Sigmoid colon (tissue), 6 donors: ENCODE measurements at regions not wholly inside any gene's neighbourhood (a gene's known extent, or its start where the extent isn't known, plus 50 kb on each side); places are given as distances from the start of the nearest gene placed in this dataset.

Experiments
- DNase-seq: peaks from one replicate; pipeline ENCODE4 v3.0.0-alpha.2; 2019
- H3K27ac ChIP-seq, 4 donors: fragments of 200-600 bp; sonication (generic); one replicate each; pipeline ENCODE4 v1.5.1; 2016 to 2019; ENCODE audit warnings: mild to moderate bottlenecking in 1 of 4
- H3K27me3 ChIP-seq, 3 donors: fragments of 200-600 bp; sonication (generic); one replicate each; pipeline ENCODE4 v1.5.1; 2019; ENCODE audit warnings: mild to moderate bottlenecking in 1 of 3
- H3K36me3 ChIP-seq, 4 donors: fragments of 200-600 bp; sonication (generic); one replicate each; pipeline ENCODE4 v1.5.1; 2016 to 2019
- H3K4me1 ChIP-seq, 4 donors: fragments of 200-600 bp; sonication (generic); one replicate each; pipeline ENCODE4 v1.5.1; 2017 to 2019
- H3K4me3 ChIP-seq, 4 donors: fragments of 200-600 bp; sonication (generic); one replicate each; pipeline ENCODE4 v1.5.1; 2017 to 2019; ENCODE audit warnings: mild to moderate bottlenecking in 2 of 4, moderate library complexity in 1 of 4
- H3K9me3 ChIP-seq, 4 donors: fragments of 200-600 bp in 3 of 4; sonication (generic) in 3 of 4; one replicate each; pipeline versions ENCODE4 v1.5.1 to v1.6.1; 2013 to 2019
- EP300 ChIP-seq, 4 donors: sonication (generic); formaldehyde crosslinking; IDR thresholded peaks; one replicate each; pipeline ENCODE4 v1.6.1; 2017; ENCODE audit warnings: antibody characterized with exemption in 4 of 4
- POLR2A ChIP-seq, 2 donors: fragments of 450-650 bp; IDR thresholded peaks; one replicate each; pipeline ENCODE4 v1.6.1; 2016; ENCODE audit warnings: antibody characterized with exemption in 2 of 2, mild to moderate bottlenecking in 2 of 2, moderate library complexity in 2 of 2
- POLR2AphosphoS5 ChIP-seq, 4 donors: sonication (generic); formaldehyde crosslinking; IDR thresholded peaks; one replicate each; pipeline ENCODE4 v1.6.1; 2017; ENCODE audit warnings: antibody characterized with exemption in 4 of 4
- WGBS, 2 donors: extraction: QIAGEN DNeasy Blood & Tissue Kit; methylation state at CpG; one replicate each; pipeline ENCODE4 v1.1.7; 2013; 5-methylcytosine and 5-hydroxymethylcytosine counted together
- intact Hi-C: fragments of 100-400 bp; cut with DNase I; formaldehyde crosslinking; loops from one replicate; pipeline ENCODE4 v1.15.1; 2023
- TF ChIP-seq, protein P1 (sequence below), 4 experiments: fragments of 450-650 bp in 3 of 4; fragments of 200-600 bp in 1 of 4; IDR thresholded peaks; one replicate each; pipeline ENCODE4 v1.5.1; 2016 to 2019; ENCODE audit warnings: antibody characterized with exemption in 4 of 4, mild to moderate bottlenecking in 3 of 4, moderate library complexity in 2 of 4
- donor health status: healthy with polysubstance abuse.
- donor health status: healthy.

DNA sequence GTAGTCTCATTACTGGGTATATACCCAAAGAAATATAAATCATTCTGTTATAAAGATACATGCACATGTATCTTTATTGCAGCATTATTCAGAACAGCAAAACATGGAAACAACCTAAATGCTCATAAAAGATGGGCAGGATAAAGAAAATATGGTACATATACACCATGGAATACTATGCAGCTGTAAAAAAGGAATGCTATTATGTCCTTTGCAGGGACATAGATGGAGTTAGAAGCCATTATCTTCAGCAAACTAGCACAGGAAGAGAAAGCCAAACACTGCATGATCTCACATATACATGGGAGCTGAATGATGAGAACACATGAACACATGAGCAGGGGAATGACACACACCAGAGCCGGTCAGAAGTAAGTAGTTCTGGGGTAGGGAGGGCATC lies 297.4 kb upstream of the GLI3 start:
- DNase-seq, result no peak
- intact Hi-C loops, result no loop called here
- no peaks in the 10 kb centered on the region for H3K36me3 ChIP-seq
- H3K4me1 ChIP-seq, result no peaks in the 10 kb centered on the region
- no peaks in the 10 kb centered on the region for H3K27me3 ChIP-seq
- WGBS, 2 donors, result 48 to 95% methylated on average over 1 of the region's 1 CpG
- TF ChIP-seq POLR2A (IDR thresholded peaks at IDR 0.05) (no peak), POLR2AphosphoS5 (IDR thresholded peaks at IDR 0.05) (no peak), EP300 (IDR thresholded peaks at IDR 0.05) (no peak)
- TF ChIP-seq, protein P1, sequence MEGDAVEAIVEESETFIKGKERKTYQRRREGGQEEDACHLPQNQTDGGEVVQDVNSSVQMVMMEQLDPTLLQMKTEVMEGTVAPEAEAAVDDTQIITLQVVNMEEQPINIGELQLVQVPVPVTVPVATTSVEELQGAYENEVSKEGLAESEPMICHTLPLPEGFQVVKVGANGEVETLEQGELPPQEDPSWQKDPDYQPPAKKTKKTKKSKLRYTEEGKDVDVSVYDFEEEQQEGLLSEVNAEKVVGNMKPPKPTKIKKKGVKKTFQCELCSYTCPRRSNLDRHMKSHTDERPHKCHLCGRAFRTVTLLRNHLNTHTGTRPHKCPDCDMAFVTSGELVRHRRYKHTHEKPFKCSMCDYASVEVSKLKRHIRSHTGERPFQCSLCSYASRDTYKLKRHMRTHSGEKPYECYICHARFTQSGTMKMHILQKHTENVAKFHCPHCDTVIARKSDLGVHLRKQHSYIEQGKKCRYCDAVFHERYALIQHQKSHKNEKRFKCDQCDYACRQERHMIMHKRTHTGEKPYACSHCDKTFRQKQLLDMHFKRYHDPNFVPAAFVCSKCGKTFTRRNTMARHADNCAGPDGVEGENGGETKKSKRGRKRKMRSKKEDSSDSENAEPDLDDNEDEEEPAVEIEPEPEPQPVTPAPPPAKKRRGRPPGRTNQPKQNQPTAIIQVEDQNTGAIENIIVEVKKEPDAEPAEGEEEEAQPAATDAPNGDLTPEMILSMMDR (IDR thresholded peaks at IDR 0.05), result no peak
- H3K9me3 ChIP-seq, result peaks cover 0 to 4% (median 0%) of the 10 kb centered on the region in 4 donors
- H3K27ac ChIP-seq, result no peak overlapping the region
- H3K4me3 ChIP-seq, result no peak overlapping the region

DNA sequence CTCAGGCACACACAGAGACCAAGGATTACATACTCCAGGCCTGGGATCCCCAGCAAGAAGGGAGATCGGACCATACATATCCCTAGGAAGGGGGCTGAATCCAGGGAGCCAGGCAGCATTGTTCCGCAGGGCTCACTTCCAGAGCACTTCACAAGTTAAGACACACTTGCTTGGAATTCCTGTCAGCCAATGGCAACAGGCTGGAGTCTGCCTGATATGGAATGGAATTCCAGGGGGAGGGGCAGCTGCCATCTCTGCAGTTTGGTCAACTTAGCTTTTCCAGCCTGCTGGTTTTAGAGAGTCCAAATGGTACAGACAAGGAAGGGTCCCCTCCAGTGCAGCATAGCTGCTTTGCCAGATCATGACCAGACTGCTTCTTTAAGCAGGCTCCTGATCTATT lies 290.0 kb upstream of the GLI3 start:
- Histone ChIP-seq H3K27me3 (no peaks in the 10 kb centered on the region), H3K4me3 (no peak overlapping the region), H3K36me3 (no peaks in the 10 kb centered on the region), H3K9me3 (peaks cover 0 to 4% (median 3%) of the 10 kb centered on the region in 4 donors), H3K27ac (peak overlapping the region in 2 of 4 donors; percentile 6 to 9), H3K4me1 (peaks cover 0 to 9% (median 8%) of the 10 kb centered on the region in 4 donors)
- DNase-seq, result no peak
- TF ChIP-seq POLR2AphosphoS5 (IDR thresholded peaks at IDR 0.05), result no peak
- TF ChIP-seq, protein P1 (IDR thresholded peaks at IDR 0.05), result no peak
- no peak for TF ChIP-seq EP300 (IDR thresholded peaks at IDR 0.05)
- TF ChIP-seq POLR2A (IDR thresholded peaks at IDR 0.05), result no peak
- intact Hi-C loops, result no loop called here
- 71 to 89% methylated on average over 2 of the region's 2 CpGs for WGBS, 2 donors

DNA sequence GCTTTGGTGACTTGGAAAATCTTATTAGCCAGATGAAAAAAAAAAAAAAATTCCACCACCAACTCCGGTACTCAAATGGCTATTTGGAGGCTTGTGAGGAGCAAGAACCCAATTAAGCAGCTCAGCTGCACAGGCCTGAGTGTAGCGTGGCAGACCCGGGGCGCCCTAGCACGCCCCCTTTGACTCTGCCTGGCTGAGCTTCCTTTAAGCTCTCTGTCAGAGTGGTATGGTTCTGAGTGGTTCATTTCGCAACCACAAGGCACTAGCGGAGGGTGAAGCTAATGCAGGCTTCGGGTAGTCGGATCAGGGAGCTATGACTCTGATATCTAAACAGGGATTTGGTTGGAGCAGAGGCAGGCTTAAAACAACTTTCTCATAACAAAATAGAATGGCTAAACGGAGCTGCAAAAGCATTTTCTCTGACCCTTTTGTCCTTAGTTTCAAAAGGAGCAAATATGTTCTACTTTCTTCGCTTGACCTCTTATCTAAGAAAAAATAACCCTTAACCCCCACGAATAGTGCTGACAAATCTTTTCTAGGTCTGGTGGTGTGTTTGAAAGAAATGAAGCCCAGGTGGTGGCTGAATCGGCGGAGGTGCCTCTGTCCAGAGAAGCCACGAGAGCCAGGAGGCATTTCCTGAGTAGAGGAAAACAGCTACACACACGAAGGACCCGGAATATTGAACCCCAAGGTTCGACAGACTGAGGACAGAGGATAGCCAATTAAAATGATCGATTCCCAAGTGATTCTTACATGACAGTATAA lies 285.4 kb upstream of the GLI3 start:
- intact Hi-C loops, result no loop called here
- no peak for TF ChIP-seq POLR2A (IDR thresholded peaks at IDR 0.05)
- TF ChIP-seq, protein P1 (IDR thresholded peaks at IDR 0.05), result no peak
- TF ChIP-seq POLR2AphosphoS5 (IDR thresholded peaks at IDR 0.05), result no peak
- TF ChIP-seq EP300 (IDR thresholded peaks at IDR 0.05), result no peak
- H3K27ac ChIP-seq, result peak overlapping the region in 2 of 4 donors; percentile 34 to 43
- no peak overlapping the region for H3K4me3 ChIP-seq
- peaks cover 0 to 8% (median 8%) of the 10 kb centered on the region in 4 donors for H3K4me1 ChIP-seq
- 69 to 76% methylated on average over 19 of the region's 19 CpGs for WGBS, 2 donors
- H3K9me3 ChIP-seq, result peaks cover 0 to 4% (median 1%) of the 10 kb centered on the region in 4 donors
- no peaks in the 10 kb centered on the region for H3K36me3 ChIP-seq
- no peaks in the 10 kb centered on the region for H3K27me3 ChIP-seq
- no peak for DNase-seq

DNA sequence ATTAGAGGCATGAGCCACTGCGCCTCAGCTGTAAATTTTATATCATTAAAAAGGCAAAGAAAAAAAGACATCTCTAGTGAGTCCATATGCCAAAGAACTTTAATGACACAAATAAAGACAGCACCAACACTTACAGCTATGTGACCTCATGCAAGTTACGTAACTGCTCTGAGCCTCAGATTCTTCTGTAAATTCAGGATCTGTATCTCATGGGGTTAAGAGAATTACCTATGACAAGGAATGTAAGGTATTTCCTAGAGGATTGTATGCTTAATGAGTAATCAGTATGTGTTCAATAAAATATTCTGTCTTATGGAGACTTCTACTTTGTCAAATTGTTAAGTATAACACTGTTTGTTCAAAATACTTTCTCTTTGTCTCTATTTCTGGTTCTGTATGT lies 274.0 kb upstream of the GLI3 start:
- H3K27ac ChIP-seq, result no peak overlapping the region
- H3K27me3 ChIP-seq, result no peaks in the 10 kb centered on the region
- no peaks in the 10 kb centered on the region for H3K36me3 ChIP-seq
- intact Hi-C loops, result no loop called here
- peaks cover 0 to 24% (median 16%) of the 10 kb centered on the region in 4 donors for H3K4me1 ChIP-seq
- no peaks in the 10 kb centered on the region for H3K9me3 ChIP-seq
- WGBS, 2 donors, result 90 to 92% methylated on average over 2 of the region's 2 CpGs
- no peak for DNase-seq
- no peak overlapping the region for H3K4me3 ChIP-seq
- TF ChIP-seq, protein P1 (IDR thresholded peaks at IDR 0.05), result no peak
- TF ChIP-seq EP300 (IDR thresholded peaks at IDR 0.05), result no peak
- no peak for TF ChIP-seq POLR2AphosphoS5 (IDR thresholded peaks at IDR 0.05)
- TF ChIP-seq POLR2A (IDR thresholded peaks at IDR 0.05), result no peak
